GM12878 (cell line): ENCODE measurements at regions not wholly inside any gene's neighbourhood (a gene's known extent, or its start where the extent isn't known, plus 50 kb on each side); places are given as distances from the start of the nearest gene placed in this dataset.

Experiments
- ATAC-seq: fragments of 200-7000 bp; cut with Tn5 transposase; 3 replicates; pipeline ENCODE4 v1.9.1; 2020; ENCODE audit warnings: mild to moderate bottlenecking, moderate library complexity
- BruUV-seq: library from RNA; stranded (reverse); fragments of 400-500 nt; replicated peaks from 2 replicates; lab custom pipeline; 2021; lab: Mats Ljungman, UMichigan
- CTCF ChIA-PET: fragments of 300-600 bp; sonication (Branson Sonifier 250); formaldehyde crosslinking; extraction: SDS; loops from one replicate; lab custom pipeline; 2021; ENCODE audit warnings: inconsistent platforms; lab: Yijun Ruan, JAX
- POLR2A ChIA-PET: fragments of 350-600 bp; formaldehyde crosslinking; extraction: SDS; loops from one replicate; lab custom pipeline; 2021; ENCODE audit warnings: inconsistent platforms; lab: Charles Lee
- RAD21 ChIA-PET: fragments of 300-600 bp; sonication (Branson Sonifier 250); formaldehyde crosslinking; loops from one replicate; lab custom pipeline; 2023; ENCODE audit warnings: antibody characterized with exemption; ENCODE audit not compliant: unreplicated experiment; lab: Charles Lee
- SMC1A ChIA-PET: fragments of 300-600 bp; sonication (Branson Sonifier 250); formaldehyde crosslinking; loops from one replicate; lab custom pipeline; 2023; ENCODE audit not compliant: unreplicated experiment, uncharacterized antibody; lab: Charles Lee
- DNase-seq: peaks from one replicate; pipeline ENCODE4 v3.0.0-alpha.2; 2011; ENCODE audit warnings: low read depth, low spot score
- FAIRE-seq: peaks from 3 replicates; lab custom pipeline; 2011; peaks lifted over from hg19 to GRCh38; lab: Jason Lieb, UNC
- H2AFZ ChIP-seq: 2 replicates; pipeline ENCODE4 v1.6.0; 2011; ENCODE audit warnings: low read depth, low read length, control low read depth; ENCODE audit not compliant: control insufficient read depth
- H3K27ac ChIP-seq: 2 replicates; pipeline ENCODE4 v1.5.1; 2011; ENCODE audit warnings: control low read depth; ENCODE audit not compliant: control insufficient read depth, insufficient read depth
- H3K27me3 ChIP-seq, 2 experiments: replicated peaks in 1 of 2; 2 replicates each; pipeline versions ENCODE4 v1.6.0 to v1.6.1; 2011; ENCODE audit warnings: low read length in 1 of 2; ENCODE audit not compliant: control insufficient read depth in 2 of 2, insufficient read depth in 2 of 2
- H3K36me3 ChIP-seq, 2 experiments: 2 replicates each; pipeline ENCODE4 v1.5.1; 2011; ENCODE audit warnings: low read length in 1 of 2; ENCODE audit not compliant: control insufficient read depth in 2 of 2, insufficient read depth in 2 of 2
- H3K4me1 ChIP-seq: 2 replicates; pipeline ENCODE4 v1.6.1; 2011; ENCODE audit warnings: mild to moderate bottlenecking, low read length, moderate library complexity, mixed read lengths; ENCODE audit not compliant: control insufficient read depth, insufficient read depth
- H3K4me2 ChIP-seq: 2 replicates; pipeline ENCODE4 v1.6.0; 2011; ENCODE audit warnings: control low read depth; ENCODE audit not compliant: control insufficient read depth, insufficient read depth
- H3K4me3 ChIP-seq: fragments of 200-600 bp; sonication (generic); 2 replicates; pipeline ENCODE4 v1.5.1; 2016
- H3K79me2 ChIP-seq: 2 replicates; pipeline ENCODE4 v1.6.0; 2011; ENCODE audit warnings: low read length; ENCODE audit not compliant: control insufficient read depth, insufficient read depth
- H3K9ac ChIP-seq: 2 replicates; pipeline ENCODE4 v1.8.0; 2011; ENCODE audit warnings: low read length, control low read depth, mixed read lengths; ENCODE audit not compliant: control insufficient read depth, insufficient read depth
- H3K9me3 ChIP-seq: replicated peaks from 3 replicates; pipeline ENCODE4 v1.5.1; 2011; ENCODE audit warnings: mild to moderate bottlenecking, low read length; ENCODE audit not compliant: control insufficient read depth, insufficient read depth
- H4K20me1 ChIP-seq: 2 replicates; pipeline ENCODE4 v1.6.0; 2011; ENCODE audit not compliant: control insufficient read depth, insufficient read depth
- CHD2 ChIP-seq: IDR thresholded peaks from 2 replicates; pipeline ENCODE4 v1.6.1; 2011; ENCODE audit warnings: low read depth, low read length, improper control_type of control experiment, borderline replicate concordance
- HCFC1 ChIP-seq: fragments of 150-350 bp; IDR thresholded peaks from 2 replicates; pipeline ENCODE4 v1.6.1; 2014; ENCODE audit warnings: low read length
- IRF4 ChIP-seq: IDR thresholded peaks from 2 replicates; pipeline ENCODE4 v1.6.1; 2011; ENCODE audit warnings: low read depth, low read length
- RB1 ChIP-seq: fragments of 450-650 bp; formaldehyde crosslinking; IDR thresholded peaks from 2 replicates; pipeline ENCODE4 v1.6.1; 2017; ENCODE audit warnings: mild to moderate bottlenecking, borderline replicate concordance
- TARDBP ChIP-seq: IDR thresholded peaks from 2 replicates; pipeline ENCODE4 v1.6.1; 2016; ENCODE audit warnings: borderline replicate concordance
- TCF12 ChIP-seq: IDR thresholded peaks from 2 replicates; pipeline ENCODE4 v1.6.1; 2011; ENCODE audit warnings: low read depth, mild to moderate bottlenecking, low read length
- USF2 ChIP-seq: IDR thresholded peaks from 2 replicates; pipeline ENCODE4 v1.6.1; 2011; ENCODE audit warnings: low read depth, low read length, improper control_type of control experiment, borderline replicate concordance
- ZZZ3 ChIP-seq: IDR thresholded peaks from 2 replicates; pipeline ENCODE4 v1.6.1; 2011; ENCODE audit warnings: low read depth; ENCODE audit not compliant: control insufficient read depth, insufficient read length
- WGBS: methylation state at CpG from one replicate; pipeline ENCODE4 v1.1.6; 2016; ENCODE audit warnings: low lambda C conversion rate; ENCODE audit not compliant: insufficient replicate concordance, insufficient coverage; ENCODE audit errors: missing lambda C conversion rate; 5-methylcytosine and 5-hydroxymethylcytosine counted together
- in situ Hi-C: fragments of 300-500 bp; cut with MboI; formaldehyde crosslinking; loops from 9 replicates; pipeline ENCODE4 v1.14.3; 2018; ENCODE audit warnings: mixed read lengths
- intact Hi-C: fragments of 100-400 bp; cut with micrococcal nuclease; formaldehyde crosslinking; loops from one replicate; pipeline ENCODE4 v1.14.2; 2022; ENCODE audit not compliant: unreplicated experiment
- TF ChIP-seq, protein P1 (sequence below): fragments of 450-650 bp; IDR thresholded peaks from 2 replicates; pipeline ENCODE4 v1.6.1; 2017; ENCODE audit warnings: low read depth, mild to moderate bottlenecking, moderate library complexity
- TF ChIP-seq, protein P2 (sequence below): fragments of 450-650 bp; IDR thresholded peaks from 2 replicates; pipeline ENCODE4 v1.6.1; 2017; ENCODE audit warnings: mild to moderate bottlenecking, low read depth, inconsistent platforms; ENCODE audit not compliant: poor library complexity, severe bottlenecking

DNA sequence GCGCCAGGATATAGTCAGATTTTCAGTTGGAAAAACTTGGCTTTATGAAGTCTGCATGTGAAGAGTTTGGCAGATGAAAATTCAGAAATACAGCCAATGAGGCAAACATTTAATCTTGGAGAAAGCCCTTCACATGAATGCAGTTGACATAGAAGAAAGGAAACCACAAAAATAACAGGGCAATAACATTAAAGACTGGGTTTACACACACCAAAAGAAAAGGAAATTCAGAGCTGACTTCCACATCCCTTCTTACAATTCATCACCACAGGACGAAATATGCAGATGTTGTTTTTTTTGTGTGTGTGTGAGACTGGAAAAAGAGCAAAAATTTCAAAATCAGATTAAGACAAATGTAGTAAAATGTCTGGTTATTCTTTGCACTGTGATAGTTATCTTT, 69.8 kb upstream of the HEY2 start:
- H3K4me1 ChIP-seq = no peaks in the 10 kb centered on the region
- no peak for ATAC-seq
- H3K27me3 ChIP-seq = no peaks in the 10 kb centered on the region; a peak in 3 of 4 replicates
- 12% methylated on average over 2 of the region's 2 CpGs for WGBS
- POLR2A ChIA-PET = no interaction called here
- H3K4me2 ChIP-seq = no peak overlapping the region
- no peaks in the 10 kb centered on the region for H3K36me3 ChIP-seq
- H3K27ac ChIP-seq = no peak overlapping the region
- H3K4me3 ChIP-seq = no peak overlapping the region
- H4K20me1 ChIP-seq = no peaks in the 10 kb centered on the region
- intact Hi-C loops = no loop called here
- RAD21 ChIA-PET = no interaction called here
- H3K79me2 ChIP-seq = no peaks in the 10 kb centered on the region
- no peaks in the 10 kb centered on the region for H3K9me3 ChIP-seq
- in situ Hi-C loops = no loop called here
- no peak for FAIRE-seq
- SMC1A ChIA-PET = no interaction called here
- no peak overlapping the region for H3K9ac ChIP-seq
- CTCF ChIA-PET = no interaction called here
- BruUV-seq = no TSS peak
- no peak overlapping the region for H2AFZ ChIP-seq
- no peak for DNase-seq
- TF ChIP-seq ZZZ3 (no peak), RB1 (no peak), USF2 (no peak), HCFC1 (no peak), TARDBP (no peak), CHD2 (no peak), TCF12 (no peak), IRF4 (no peak)
- TF ChIP-seq, protein P1, sequence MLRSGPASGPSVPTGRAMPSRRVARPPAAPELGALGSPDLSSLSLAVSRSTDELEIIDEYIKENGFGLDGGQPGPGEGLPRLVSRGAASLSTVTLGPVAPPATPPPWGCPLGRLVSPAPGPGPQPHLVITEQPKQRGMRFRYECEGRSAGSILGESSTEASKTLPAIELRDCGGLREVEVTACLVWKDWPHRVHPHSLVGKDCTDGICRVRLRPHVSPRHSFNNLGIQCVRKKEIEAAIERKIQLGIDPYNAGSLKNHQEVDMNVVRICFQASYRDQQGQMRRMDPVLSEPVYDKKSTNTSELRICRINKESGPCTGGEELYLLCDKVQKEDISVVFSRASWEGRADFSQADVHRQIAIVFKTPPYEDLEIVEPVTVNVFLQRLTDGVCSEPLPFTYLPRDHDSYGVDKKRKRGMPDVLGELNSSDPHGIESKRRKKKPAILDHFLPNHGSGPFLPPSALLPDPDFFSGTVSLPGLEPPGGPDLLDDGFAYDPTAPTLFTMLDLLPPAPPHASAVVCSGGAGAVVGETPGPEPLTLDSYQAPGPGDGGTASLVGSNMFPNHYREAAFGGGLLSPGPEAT = no peak
- TF ChIP-seq, protein P2, sequence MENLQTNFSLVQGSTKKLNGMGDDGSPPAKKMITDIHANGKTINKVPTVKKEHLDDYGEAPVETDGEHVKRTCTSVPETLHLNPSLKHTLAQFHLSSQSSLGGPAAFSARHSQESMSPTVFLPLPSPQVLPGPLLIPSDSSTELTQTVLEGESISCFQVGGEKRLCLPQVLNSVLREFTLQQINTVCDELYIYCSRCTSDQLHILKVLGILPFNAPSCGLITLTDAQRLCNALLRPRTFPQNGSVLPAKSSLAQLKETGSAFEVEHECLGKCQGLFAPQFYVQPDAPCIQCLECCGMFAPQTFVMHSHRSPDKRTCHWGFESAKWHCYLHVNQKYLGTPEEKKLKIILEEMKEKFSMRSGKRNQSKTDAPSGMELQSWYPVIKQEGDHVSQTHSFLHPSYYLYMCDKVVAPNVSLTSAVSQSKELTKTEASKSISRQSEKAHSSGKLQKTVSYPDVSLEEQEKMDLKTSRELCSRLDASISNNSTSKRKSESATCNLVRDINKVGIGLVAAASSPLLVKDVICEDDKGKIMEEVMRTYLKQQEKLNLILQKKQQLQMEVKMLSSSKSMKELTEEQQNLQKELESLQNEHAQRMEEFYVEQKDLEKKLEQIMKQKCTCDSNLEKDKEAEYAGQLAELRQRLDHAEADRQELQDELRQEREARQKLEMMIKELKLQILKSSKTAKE = no peak
